GM18505 (cell line): ENCODE measurements at regions not wholly inside any gene's neighbourhood (a gene's known extent, or its start where the extent isn't known, plus 50 kb on each side); places are given as distances from the start of the nearest gene placed in this dataset.

Experiments used
- ATAC-seq: cut with Tn5 transposase; IDR thresholded peaks from one replicate; pipeline ENCODE4 v1.9.1; 2021; ENCODE audit not compliant: unreplicated experiment
- POLR2A ChIP-seq: IDR thresholded peaks from 4 replicates; pipeline ENCODE4 v1.6.1; 2011; ENCODE audit warnings: borderline replicate concordance; ENCODE audit not compliant: insufficient read depth, insufficient read length; ENCODE audit errors: extremely low read depth

DNA sequence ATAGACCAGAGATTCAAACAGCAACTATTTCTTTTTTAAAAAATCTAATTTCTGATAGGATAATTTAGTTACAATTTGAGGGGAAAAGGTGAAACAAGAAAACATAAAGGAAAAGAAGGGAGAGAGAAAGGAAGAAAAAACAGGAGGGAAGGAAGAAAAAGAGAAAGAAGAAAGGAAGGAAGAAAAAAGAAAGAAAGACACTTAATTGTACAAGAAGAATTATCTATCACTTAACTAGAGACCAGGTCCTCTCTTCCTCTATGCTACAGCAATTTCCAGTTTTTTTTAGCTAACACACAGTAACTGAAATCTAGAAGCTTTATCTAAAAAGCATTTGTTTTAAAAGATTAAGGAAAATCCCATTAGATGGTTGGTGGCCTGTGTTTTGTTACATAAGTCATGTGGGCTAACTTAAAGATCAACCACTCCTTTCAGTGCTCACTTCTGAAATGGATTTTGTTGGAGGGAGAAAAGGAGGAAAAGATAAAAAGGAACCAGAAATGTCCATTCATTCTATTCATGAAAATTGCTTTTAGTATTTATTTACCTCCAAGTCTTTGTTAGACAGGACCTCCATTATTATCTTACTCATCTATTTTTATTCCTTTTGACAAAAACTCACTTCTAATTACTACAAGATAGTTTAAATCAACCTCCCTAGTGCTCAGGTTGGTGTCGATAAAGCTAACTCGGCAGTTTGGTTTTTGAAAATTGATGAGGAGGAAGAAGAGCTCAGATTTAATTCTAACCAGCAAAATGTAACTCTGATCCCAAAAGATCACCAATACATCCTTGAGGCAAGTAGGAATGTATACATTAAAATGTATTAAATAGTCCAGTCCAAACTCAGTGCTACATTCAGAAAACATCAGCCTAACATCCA, 251.5 kb upstream of the FN1 start:
- TF ChIP-seq POLR2A: no peak
- ATAC-seq: no peak

DNA sequence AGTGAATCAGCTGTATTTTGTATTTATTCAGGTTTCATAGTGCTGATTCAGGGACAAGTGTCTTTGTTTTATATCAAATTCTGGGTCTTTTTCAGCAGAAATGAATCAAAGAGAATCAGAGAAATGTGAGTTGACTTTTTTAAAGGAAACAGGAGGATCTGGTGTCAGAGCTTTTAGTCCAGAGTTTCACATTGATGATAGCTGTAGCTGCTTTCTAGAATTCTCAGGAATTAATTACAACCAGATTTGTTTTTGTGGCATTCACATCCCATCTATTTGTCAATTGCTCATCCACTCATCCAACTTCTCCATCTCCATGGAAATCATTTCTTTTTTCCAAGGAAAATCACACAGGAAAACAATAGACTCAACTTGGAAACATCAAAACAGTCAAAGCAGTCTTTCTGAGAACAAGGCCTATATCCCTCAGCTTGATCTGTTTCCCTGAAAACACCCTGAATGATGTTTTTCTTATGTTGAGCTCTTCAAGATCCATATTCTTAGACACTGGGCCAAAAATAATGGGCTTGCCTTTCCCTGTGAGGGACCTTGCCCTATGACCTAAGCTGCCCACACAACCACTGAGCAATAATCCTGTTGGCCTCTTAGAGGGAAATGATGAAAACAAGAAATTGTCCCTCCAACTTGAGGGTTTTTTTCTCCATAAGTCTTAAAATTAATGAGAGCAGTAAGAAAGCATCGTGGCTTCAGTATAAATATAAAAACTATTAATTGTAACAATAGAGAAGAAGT, 249.5 kb upstream of the FN1 start:
- ATAC-seq: no peak

DNA sequence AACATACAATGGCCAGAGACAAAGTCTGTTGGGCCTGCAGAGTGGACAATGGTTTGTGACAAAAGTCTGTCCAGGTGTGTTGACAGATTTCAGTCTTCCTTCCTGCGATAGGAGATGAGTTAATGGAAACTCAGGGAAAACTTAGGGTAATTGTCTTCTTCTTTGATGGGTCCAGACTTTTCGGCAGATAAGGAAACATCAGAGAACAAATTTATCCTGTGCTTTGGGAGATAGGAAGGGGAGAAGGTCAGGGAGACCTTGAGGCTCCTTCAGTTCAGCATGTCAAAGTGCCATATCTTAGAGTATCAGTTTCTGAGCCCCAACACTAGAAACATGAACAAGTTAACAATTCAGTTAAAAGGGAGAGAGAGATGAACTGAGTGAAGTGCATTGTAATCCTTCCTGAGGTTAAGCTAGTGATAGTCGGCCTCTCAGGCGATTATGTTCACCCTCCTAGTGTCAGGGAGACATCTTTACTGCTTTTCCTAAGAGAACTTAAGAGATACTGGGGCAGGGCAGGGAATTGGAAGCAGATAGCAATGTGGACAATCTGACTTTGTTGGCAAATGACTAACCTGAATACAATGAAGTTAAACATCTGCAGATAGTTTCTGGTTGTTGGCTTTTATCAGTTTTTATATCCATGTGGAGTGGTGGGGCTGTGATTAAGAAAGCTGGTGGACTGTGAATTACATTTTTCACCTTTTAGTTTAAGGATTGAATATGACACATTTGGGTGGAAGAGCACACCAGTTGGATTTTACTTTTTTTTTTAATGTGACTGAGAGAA, 248.8 kb upstream of the FN1 start:
- no peak for TF ChIP-seq POLR2A
- ATAC-seq: no peak

More for the DNA sequence above, 249.5 kb upstream of the FN1 start:
- no peak for TF ChIP-seq POLR2A

DNA sequence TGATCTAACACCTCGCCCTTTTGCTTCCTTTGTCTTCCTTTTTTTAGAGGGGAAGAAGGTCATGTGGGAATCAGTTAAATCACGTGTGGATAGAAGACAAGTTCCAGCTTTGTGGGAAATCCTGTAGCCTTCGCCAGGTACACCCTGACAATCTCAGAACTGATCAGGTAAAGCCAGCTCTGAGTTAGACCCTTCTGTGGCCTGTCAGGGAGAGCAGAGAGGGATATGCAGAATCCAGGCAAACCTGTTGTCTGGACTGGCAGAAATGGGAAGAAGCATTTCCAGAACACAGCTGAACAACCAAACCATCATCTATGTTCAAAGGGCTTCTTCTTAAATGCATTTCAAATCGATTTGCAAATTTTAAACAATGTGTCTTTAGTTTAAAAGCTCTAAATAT, 247.4 kb upstream of the FN1 start:
- TF ChIP-seq POLR2A: no peak
- no peak for ATAC-seq

DNA sequence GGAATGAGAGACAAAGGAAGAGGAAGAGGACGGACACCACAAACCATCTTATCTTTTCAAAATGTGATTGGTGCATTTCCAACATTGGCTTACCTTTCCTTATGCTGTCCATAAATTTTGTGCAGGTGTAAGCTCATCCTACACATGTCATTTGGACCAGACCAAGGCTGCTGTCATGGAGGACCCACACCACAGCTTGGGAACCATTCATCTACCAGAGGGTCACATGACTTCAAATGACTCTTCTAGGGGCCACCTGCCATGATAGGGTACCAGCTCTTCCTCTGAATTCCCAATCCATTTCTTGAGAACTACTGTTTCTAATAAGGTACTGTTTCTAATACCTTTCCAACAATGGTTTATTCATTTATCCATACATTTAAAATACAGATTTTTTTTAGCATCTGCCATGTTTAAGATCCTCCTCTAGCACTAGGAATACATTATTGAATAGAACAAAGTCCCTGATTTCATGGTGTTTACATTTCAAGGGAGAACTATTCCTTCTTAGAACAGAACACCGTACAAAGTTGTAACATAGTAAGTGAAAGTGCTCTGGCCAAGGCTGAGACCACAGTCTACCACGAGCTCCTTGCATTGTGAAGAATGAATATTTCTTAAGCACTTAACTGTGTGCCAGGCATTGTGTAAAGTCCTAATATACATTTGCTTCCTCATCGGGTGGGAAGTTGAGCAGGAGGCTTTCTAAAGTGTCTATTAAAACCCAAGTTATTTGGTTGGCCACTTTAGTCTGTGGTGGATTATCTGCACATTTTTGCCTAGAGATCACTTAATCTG, 246.1 kb upstream of the FN1 start:
- no peak for TF ChIP-seq POLR2A
- ATAC-seq: no peak

DNA sequence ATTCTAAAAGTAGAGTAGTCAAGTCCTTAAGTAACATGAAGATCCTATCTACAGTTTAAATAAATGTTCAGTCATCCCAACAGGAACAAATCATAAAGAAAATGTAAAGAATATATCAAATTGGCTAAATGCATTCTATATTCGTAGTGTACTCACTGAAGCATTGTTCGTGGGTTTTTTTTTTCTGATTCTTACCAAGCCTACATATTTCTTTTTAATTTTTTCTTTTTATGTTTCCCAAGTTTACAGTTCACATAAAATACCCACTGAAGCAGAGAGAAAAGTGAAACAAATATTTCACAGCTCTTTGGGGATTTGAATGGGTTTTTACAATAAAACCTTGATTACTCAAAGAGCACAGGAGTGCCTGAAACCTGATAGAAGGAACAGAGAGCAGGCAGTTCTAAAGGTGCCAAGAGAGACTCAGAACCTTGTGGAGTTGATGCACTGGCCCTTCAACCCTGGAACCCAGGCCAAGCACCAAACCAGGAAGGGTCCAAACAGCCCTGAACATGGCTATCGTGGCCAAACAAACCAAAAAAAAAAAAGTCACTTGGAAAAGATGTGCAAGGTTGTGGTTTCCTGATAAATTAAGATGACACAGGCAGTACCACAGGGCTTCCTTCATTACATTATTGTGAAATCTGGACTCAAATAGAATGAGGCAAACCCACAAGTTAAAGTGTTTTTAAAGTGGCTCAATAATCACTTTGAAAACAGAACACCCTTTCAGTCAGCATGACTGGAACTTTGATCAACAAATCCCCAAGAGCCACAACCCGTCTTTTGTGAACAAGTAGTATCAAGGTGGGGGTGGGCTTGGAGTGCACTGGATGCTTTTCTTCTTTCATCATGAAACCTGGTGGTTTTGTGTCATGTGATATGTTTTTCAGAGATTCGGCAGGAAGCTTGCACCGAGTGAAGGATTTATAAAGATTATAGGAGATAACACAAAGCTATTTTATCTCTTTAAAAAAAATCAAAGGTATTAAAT, 245.0 kb upstream of the FN1 start:
- peak; percentile 69 for ATAC-seq
- no peak for TF ChIP-seq POLR2A

DNA sequence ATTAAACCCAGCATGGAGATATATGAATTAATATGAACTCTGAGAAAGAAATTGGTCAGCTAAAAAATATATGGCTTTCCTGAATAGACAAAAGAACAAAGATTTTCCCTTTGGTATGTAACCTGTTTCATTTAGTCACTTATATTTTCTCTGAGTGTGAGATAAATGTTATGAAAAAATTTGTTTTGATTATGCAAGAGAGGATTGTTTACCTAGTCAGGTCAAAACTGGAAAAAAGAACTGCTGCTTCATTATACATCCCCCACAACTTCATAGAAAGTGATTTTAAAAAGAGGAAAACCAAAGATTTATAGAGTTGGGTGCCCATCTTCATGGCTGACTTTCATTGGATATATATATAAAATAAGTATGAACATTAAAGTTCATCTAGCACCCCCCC, 242.2 kb upstream of the FN1 start:
- no peak for TF ChIP-seq POLR2A
- no peak for ATAC-seq

DNA sequence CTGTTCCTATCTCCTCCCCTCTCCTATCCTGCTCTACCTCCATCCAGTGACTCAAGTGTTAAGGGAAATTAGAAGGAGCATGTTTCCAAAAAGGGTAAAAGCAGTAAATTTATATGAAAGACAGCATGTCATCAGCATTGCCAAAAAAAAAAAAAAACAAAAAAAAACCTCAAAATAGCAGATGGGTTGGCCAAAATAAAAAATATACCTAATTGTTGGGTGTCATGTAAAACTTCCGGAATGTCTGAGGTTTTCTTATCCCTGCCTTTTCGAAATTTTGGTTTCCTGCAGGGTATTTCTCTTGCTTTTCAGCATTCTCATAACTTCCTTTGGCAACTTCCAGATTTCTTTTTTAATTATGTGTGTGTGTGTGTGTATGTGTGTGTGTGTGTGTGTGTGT, 241.6 kb upstream of the FN1 start:
- ATAC-seq: no peak

DNA sequence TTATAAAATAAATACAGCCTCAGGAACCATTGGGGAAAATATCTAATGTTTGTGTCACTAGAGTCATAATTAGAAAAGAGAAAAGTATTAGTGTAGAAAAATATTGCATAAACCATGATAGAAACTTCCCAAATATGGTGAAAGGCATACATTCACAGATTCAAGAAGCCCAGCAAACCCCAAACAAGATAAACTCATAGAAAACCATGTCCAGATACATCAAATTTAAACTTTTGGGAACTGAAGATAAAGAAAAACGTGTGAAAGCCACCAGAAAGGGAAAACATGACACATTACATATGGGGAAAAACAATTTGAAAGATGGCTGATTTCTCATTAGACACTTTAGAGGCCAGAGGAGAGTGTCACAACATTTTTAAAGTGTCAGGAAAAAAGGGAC, 236.5 kb upstream of the FN1 start:
- no peak for ATAC-seq
- no peak for TF ChIP-seq POLR2A

More for the DNA sequence above, 241.6 kb upstream of the FN1 start:
- no peak for TF ChIP-seq POLR2A

DNA sequence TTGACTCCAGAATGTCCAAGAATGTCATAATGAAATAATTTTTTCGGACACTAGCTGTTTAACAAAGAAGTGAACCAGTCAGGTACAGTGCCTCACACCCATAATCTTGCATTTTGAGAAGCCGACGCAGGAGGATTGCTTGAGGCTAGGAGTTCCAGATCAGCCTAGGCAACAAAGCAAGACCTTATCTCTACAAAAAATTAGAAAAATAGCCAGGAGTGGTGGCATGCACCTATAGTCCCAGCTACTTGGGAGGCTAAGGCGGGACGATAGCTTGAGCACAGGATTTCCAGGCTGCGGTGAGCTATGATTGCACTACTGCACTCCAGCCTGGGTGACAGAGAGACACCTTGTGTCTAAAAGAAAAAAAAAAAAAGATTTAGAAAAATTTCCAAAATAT, 235.8 kb upstream of the FN1 start:
- TF ChIP-seq POLR2A: no peak
- ATAC-seq: no peak

DNA sequence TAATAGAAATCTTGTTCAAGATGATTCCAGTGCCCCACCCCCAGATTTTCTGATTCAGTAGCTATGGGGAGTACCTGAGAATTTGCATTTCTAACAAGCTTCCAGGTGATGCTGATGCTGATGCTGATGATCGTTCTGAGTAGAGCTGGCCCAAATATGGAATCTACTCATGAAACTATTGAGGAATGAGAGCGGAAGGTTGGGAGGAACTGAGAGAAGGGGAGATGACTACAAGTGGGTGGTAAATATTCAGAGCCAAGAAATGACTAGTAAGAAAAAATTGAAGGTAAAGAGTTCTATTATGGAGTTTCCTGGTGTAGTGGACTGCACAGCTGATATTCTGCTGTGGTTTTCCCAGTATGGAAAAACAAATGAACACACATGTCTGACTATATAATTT, 235.4 kb upstream of the FN1 start:
- no peak for TF ChIP-seq POLR2A
- no peak for ATAC-seq
